GM18508 (cell line): ENCODE measurements at regions not wholly inside any gene's neighbourhood (a gene's known extent, or its start where the extent isn't known, plus 50 kb on each side); places are given as distances from the start of the nearest gene placed in this dataset.

Source experiments
- ATAC-seq: cut with Tn5 transposase; IDR thresholded peaks from one replicate; pipeline ENCODE4 v1.9.1; 2021; ENCODE audit warnings: moderate number of reproducible peaks; ENCODE audit not compliant: insufficient read depth, unreplicated experiment

- no peak for ATAC-seq
Measured at GRCh38 chr15:61422773-61423172, 193.7 kb upstream of the RORA start.

DNA sequence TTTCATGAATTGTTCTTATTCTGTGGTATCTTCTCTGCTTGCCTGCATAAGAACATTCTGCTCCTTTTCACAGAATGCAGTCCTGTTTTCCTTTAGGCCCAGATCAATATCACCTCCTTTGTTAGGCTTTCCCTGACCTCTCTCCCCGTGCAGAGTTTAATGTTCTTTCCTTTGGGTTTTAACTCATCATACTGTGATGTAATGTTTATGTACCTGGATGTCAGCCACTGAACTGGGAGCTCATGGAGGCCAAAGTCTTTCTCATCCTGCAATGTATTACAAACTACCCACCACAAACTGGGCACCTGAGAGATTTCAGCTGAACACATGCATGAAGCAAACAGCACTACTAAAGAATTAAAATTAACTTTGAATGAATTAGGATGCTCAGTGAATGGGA, 192.8 kb upstream of the RORA start:
- no peak for ATAC-seq

DNA sequence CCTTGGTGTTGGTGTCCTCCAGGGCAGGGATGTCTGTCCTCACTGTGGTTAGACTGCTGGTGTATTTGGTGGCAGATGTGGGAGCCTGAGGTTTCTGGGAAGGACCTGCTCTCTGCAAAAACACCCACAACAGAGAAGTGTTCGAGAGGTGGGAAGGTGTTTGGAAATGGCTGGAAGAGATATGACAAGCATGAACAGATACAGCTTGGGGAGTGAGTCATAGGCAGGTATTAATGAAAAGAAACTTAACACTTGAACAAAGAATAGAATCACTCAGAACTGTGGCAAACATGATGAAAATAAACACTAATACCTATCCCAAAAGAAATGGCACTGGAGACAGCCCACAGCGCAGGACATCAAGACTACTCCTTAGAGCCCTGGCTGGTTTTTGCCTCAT, 192.4 kb upstream of the RORA start:
- ATAC-seq = no peak

DNA sequence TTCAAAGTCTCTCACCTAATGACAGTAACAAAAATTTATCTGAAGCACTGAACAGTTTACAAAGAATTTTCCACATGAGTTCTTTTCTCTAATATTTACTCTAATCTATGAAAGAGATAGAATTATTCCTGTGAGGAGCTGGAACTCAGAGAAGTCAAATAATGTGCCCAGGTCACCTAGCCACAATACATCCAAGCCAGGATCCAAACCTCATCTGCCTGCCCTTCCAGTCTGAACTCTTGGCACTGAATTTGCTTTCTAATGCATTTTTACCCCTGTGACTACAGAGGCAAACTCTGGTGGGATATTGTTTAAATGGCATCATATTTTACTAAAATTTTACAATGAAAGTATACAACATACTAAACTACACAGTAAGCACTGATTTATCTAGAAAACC, 191.4 kb upstream of the RORA start:
- ATAC-seq = no peak

- ATAC-seq = no peak
Measured at GRCh38 chr15:61415617-61416120, 186.6 kb upstream of the RORA start.

- no peak for ATAC-seq
Measured at GRCh38 chr15:61411902-61412510, 182.9 kb upstream of the RORA start.

DNA sequence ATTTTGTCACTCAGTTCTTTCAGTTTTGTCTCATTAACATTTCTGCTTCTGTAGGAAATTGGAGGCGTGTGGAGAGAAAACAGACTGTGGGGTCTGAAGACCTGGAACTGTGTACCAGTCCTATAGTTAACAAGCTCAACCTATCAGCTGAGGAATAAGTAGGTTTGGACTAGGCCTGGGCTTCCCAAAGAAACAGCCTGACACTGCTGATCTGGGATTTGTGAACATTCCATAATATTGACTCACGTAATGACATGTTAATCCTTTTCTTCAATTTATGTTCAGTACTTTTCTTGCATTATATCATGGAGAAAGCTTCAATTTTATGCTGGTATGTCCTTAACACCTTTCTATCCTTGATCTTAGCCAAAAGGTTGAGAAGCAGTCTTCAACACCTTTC, 181.6 kb upstream of the RORA start:
- no peak for ATAC-seq

DNA sequence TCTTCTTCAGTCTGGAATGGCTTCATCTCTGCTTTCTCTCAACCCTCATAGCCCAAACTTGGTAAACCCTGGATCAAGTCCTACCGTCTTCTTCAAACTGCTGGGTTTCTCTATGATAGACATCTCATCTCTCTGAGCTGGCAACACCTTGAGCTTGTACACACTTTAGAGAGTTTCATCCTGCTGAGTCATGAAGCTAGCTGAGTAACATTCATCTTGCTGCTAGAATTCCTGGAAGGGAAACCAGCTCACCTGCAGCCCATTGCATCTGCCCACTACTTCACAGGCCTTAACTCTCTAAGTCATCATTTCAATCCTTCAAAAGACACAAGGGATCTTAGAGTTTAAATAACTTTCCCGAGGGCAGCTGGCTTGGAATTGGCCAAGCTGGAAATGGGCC, 175.5 kb upstream of the RORA start:
- ATAC-seq = no peak

DNA sequence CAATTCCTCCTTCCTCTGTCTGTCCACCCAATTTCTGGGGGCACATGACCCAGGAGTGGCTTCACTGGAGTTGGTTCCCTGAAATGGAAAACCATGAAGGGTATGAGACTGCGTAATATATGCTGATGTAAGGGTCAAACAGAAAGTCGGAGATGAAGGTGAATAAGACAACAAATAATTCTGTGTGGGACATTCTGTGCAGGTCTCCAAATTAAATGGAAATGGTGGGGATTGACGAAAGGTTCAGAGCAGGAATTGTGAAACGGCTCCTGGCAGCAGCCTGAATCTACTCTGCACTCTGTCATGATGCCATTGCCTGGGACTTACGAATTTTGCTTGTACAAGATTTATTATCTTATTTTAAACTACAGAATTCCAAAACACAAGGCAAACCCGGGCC, 174.8 kb upstream of the RORA start:
- ATAC-seq = no peak

DNA sequence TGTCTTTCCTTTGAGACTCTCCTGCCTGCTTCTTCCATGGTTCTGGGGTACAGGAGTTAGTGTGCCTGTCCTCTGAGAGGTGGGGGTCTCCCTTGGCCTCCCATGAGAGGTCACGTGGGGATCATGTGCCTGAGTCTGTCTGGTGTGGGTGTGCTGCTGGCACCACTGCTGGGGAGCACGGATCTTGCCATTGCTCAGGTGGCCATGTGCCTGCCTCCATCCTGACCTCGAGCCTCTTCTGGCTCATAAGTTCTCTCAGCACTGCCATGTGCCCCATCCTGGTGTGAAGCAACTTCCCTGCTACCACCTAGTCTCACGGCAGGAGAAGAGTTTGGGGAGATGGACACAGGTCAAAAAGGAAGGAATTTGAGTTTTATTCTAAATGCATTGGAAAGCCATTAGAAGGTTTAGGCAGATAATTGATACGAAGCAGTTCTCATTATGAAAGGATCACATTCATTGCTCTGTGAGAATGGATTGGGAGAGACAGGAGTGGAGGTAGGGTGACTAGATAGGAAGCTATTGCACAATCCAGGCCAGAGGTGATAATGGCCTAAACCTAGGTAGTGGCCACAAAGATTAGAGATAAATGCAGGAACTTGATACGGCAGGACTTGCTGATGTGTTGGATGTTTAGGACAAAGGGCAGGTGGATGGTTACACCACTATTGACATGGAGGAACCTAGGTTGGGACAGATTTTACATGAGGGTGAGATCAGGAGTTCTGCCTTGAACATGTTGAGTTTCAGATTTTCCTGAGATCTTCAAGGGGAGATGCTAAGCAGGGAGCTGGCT, 173.0 kb upstream of the RORA start:
- ATAC-seq = no peak

DNA sequence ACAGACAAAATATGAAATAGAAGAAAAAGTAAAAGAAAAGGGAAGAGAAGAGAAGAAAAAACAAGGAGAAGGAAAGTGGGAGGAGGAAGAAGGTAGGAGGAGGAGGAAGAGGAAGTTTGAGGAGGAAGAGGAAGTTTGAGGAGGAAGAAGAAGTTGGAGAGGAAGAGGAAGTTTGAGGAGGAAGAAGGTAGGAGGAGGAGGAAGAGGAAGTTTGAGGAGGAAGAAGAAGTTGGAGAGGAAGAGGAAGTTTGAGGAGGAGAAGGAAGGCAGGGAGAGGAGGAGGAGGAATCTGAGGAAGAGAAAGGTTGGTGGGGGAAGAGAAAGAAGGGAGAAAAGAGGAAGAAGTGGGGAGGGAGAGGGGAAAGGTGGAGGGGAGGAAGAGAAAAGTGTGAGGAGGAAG, 169.2 kb upstream of the RORA start:
- ATAC-seq = no peak

DNA sequence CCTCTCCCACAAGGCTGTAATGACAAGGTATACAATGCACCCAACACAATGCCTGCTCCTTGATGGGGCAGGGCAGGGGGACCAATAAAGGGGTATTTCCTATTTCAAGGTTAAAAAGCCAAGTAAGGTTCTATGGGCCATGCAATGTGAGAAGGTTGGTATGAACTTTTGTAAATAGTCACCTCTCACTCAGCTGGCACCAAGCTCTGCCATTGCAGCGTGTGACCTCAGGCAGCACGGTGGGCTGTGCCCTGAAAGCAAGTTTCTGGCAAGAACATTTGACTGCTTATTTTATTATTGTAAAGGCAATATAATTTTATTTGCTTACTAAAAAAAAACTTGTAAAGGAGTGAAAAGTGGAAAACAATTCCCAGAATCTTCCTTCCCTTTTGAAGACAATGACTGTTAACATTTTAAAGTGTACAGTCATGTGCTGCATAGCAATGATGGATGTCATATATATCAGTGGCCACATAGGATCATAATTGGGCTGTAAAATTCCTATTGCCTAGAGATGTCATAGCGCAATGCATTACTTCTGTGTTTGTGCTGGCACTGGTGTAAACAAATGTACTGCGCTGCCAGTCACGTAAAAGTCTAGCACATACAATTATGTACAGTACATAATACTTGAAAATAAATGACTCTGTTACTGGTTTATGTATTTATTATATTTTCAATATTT, 167.3 kb upstream of the RORA start:
- ATAC-seq = no peak

DNA sequence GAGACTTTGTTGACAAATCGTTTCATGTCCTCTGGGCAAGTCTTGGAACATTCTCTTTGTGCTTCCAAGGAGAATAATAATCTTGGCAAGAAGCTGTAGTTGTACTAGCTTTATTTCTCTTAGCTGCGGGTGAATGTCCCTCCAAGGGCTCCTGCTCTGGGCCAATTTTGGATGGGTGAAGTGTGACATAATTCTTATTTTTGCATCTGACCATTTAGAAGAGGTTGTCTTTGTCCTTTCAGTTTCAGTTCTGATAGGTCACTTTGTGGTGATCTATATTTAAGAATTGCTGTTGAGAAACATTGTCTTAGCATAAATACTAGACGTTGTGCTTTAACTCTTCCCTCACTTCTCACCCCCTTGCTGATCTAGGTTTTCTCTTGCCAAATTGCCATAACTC, 164.8 kb upstream of the RORA start:
- ATAC-seq = no peak

GRCh38 chr15:61393524-61393923, 164.4 kb upstream of the RORA start:
- ATAC-seq = no peak

- ATAC-seq = no peak
Measured at GRCh38 chr15:61390138-61390537, 161.0 kb upstream of the RORA start.

- ATAC-seq = no peak
Measured at GRCh38 chr15:61389334-61390028, 160.4 kb upstream of the RORA start.

DNA sequence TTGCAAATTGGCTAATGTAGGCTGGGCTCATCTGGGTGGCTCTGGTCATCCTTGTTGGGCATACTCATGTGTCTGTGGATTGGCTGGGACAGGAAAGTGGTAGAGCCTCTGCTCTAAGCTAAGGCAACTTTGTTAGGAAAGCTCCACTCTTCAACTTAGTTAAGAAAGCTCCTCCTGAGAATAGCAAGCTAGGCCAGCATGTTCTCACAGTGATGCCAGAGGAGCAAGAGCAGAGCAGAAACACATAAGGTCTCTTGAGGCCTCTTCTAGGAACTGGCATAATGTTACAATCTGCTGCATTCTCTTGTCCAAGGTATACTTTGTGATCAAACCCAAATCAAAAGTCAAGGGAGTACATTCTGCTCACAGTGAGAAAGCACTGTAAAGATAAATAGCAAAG, 158.6 kb upstream of the RORA start:
- no peak for ATAC-seq

DNA sequence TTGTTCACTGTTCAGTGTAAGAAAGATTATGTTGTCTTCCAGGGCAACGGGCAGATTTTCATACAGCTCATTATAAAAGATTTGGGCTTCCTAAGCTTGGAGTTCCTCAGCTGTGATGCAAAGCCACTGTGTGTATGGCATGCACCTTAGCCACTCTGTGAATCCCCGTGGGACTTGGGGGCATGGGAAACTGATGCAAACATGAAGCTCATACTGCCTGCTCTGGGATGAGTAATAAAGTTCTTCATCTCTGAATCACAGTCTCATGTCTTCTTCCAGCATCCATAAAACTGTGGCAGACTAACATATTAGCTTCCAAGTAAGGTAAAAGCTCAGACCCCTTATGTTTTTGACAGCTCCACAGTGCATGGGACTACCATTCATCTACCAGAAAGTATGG, 154.3 kb upstream of the RORA start:
- no peak for ATAC-seq

DNA sequence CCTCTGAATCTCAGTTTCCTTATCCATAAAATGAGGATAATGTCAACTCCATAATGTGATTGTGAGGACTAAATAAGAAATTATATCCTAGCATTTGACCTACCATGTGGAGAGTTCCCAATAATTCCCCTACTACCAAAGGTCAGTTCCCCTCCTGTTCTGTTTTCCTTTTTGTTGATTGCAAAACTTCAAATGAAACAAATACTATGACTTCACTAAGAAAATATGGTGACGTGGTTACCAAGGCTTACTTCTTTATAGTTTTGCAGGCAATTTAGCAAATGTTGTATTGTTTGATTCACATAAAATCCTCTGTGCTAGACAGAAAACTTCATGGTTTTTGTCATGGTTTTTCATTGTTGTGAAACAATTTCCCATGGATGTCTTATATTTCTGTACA, 153.8 kb upstream of the RORA start:
- ATAC-seq = no peak

DNA sequence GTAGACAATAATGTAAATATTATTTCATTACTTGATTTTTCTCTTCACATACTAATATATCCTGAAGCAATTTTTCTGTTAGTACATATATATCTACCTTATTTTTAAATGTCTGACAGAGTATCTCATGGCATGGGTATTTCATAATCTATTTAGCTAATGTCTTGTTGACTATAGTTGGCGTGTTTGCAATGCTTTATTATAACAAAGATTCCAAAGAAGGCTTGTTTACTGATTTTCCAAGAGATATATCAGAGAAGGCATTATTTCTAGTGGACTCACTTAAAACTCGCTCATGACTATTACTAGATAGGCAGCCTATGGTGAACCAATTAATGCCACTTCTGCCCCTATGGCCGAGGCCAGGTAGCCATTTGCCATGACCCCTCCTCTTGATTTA, 152.4 kb upstream of the RORA start:
- no peak for ATAC-seq

DNA sequence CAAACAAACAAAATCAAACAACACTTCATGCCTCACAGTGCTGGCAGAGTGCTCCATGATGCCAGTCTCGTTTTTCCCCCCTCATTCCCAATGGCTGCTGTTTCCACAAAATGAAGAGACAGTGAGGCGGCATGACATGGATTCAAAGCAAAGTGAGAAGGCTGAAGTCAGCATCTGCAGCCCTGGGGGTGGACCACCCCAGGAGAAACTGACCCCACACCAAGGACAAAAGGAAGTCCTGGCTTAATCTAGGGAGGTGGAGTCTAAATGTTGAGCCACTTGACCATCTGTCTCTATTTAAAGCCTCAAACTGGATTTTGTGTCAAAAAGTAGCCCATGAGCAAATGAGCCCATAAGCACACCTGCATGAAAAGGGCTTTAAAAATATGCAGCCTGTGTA, 151.2 kb upstream of the RORA start:
- no peak for ATAC-seq
